HCT116 (cell line): ENCODE measurements at regions not wholly inside any gene's neighbourhood (a gene's known extent, or its start where the extent isn't known, plus 50 kb on each side); places are given as distances from the start of the nearest gene placed in this dataset.

Experiments
- ATAC-seq: fragments of 200-7000 bp; cut with Tn5 transposase; 2 replicates; pipeline ENCODE4 v1.9.1; 2020; ENCODE audit warnings: mild to moderate bottlenecking, moderate library complexity
- BruUV-seq: library from RNA; stranded (reverse); fragments of 400-500 nt; replicated peaks from 2 replicates; lab custom pipeline; 2021; lab: Mats Ljungman, UMichigan
- CTCF ChIA-PET: fragments of 300-600 bp; sonication (Branson Sonifier 250); formaldehyde crosslinking; loops from one replicate; lab custom pipeline; 2021; ENCODE audit warnings: antibody characterized with exemption; lab: Charles Lee
- POLR2A ChIA-PET: fragments of 300-600, 350-600 bp; sonication (Branson Sonifier 250); formaldehyde crosslinking; loops from one replicate; lab custom pipeline; 2021; ENCODE audit warnings: antibody characterized with exemption; lab: Charles Lee
- RAD21 ChIA-PET, 2 experiments: fragments of 300-600 bp; sonication (Branson Sonifier 250); formaldehyde crosslinking; loops; one replicate each; lab custom pipeline; 2023; ENCODE audit warnings: low total read pairs in 2 of 2; ENCODE audit not compliant: uncharacterized antibody in 2 of 2, unreplicated experiment in 2 of 2, low non-redundant PET in 1 of 2; lab: Charles Lee
- DNase-seq: peaks from one replicate; pipeline ENCODE4 v3.0.0-alpha.2; 2010; ENCODE audit warnings: low read depth, low spot score
- H2AFZ ChIP-seq: fragments of 200-600 bp; shearing (Covaris generic), sonication (generic); 2 replicates; pipeline ENCODE4 v1.6.1; 2017; ENCODE audit warnings: low read depth, mixed run types, mixed read lengths, antibody characterized with exemption, low read length; ENCODE audit not compliant: poor library complexity, severe bottlenecking
- H3K27ac ChIP-seq: 2 replicates; pipeline ENCODE4 v1.5.1; 2012; ENCODE audit warnings: low read depth, low read length
- H3K27me3 ChIP-seq: fragments of 200-600 bp; sonication (generic); 2 replicates; pipeline ENCODE4 v1.6.1; 2016; ENCODE audit warnings: mixed run types, low read length, mixed read lengths; ENCODE audit not compliant: insufficient read depth
- H3K36me3 ChIP-seq, 2 experiments: fragments of 200-500 bp in 1 of 2; fragments of 200-600 bp in 1 of 2; sonication (Bioruptor generic) in 1 of 2; sonication (generic) in 1 of 2; 2 replicates each; pipeline versions ENCODE4 v1.5.1 to v1.6.1; 2014 to 2016; ENCODE audit warnings: low read length in 2 of 2, inconsistent platforms in 1 of 2, mixed read lengths in 1 of 2, mixed run types in 1 of 2; ENCODE audit not compliant: insufficient read depth in 2 of 2, control insufficient read depth in 1 of 2
- H3K4me1 ChIP-seq, 2 experiments: fragments of 200-600 bp in 1 of 2; sonication (generic) in 1 of 2; 2 replicates each; pipeline versions ENCODE4 v1.5.1 to v1.6.1; 2012 to 2017; ENCODE audit warnings: low read length in 2 of 2, inconsistent platforms in 1 of 2, mild to moderate bottlenecking in 1 of 2, mixed read lengths in 1 of 2, mixed run types in 1 of 2, moderate library complexity in 1 of 2; ENCODE audit not compliant: insufficient read depth in 2 of 2, control insufficient read depth in 1 of 2
- H3K4me2 ChIP-seq: fragments of 200-600 bp; sonication (generic); 2 replicates; pipeline ENCODE4 v1.6.1; 2017; ENCODE audit warnings: mixed run types, low read length, mixed read lengths
- H3K4me3 ChIP-seq, 2 experiments: fragments of 200-600 bp in 1 of 2; sonication (generic) in 1 of 2; replicated peaks in 1 of 2; 2 replicates each; pipeline ENCODE4 v1.5.1; 2011 to 2016; ENCODE audit warnings: low read length in 2 of 2, control low read depth in 1 of 2, low read depth in 1 of 2, mild to moderate bottlenecking in 1 of 2, mixed read lengths in 1 of 2, mixed run types in 1 of 2
- H3K79me2 ChIP-seq: fragments of 200-600 bp; sonication (generic); 2 replicates; pipeline ENCODE4 v1.6.1; 2017; ENCODE audit warnings: mild to moderate bottlenecking, mixed run types, low read length, moderate library complexity, mixed read lengths; ENCODE audit not compliant: insufficient read depth
- H3K9ac ChIP-seq: fragments of 200-600 bp; sonication (generic); 2 replicates; pipeline ENCODE4 v1.6.1; 2016; ENCODE audit warnings: low read length, mixed read lengths
- H3K9me2 ChIP-seq: fragments of 200-600 bp; sonication (generic), shearing (Covaris generic); 2 replicates; pipeline ENCODE4 v1.6.1; 2017; ENCODE audit warnings: mixed run types, mild to moderate bottlenecking, moderate library complexity; ENCODE audit not compliant: insufficient read depth
- H3K9me3 ChIP-seq, 2 experiments: fragments of 200-500 bp in 1 of 2; fragments of 200-600 bp in 1 of 2; sonication (Bioruptor generic) in 1 of 2; sonication (generic) in 1 of 2; 2 replicates each; pipeline ENCODE4 v1.6.1; 2014 to 2017; ENCODE audit warnings: low read length in 2 of 2, mixed read lengths in 2 of 2, inconsistent platforms in 1 of 2, low read depth in 1 of 2, mild to moderate bottlenecking in 1 of 2, mixed run types in 1 of 2, moderate library complexity in 1 of 2; ENCODE audit not compliant: control insufficient read depth in 1 of 2, insufficient read depth in 1 of 2
- H4K20me1 ChIP-seq: fragments of 200-600 bp; sonication (generic), shearing (Covaris generic); 2 replicates; pipeline ENCODE4 v1.6.1; 2017; ENCODE audit warnings: mixed run types, mild to moderate bottlenecking, moderate library complexity; ENCODE audit not compliant: insufficient read depth
- CBX3 ChIP-seq: IDR thresholded peaks from 2 replicates; pipeline ENCODE4 v1.6.1; 2012; ENCODE audit warnings: low read depth
- CEBPB ChIP-seq: IDR thresholded peaks from 2 replicates; pipeline ENCODE4 v1.6.1; 2012; ENCODE audit warnings: low read depth
- EGR1 ChIP-seq: IDR thresholded peaks from 2 replicates; pipeline ENCODE4 v1.6.1; 2012; ENCODE audit warnings: low read depth
- ELF1 ChIP-seq: IDR thresholded peaks from 2 replicates; pipeline ENCODE4 v1.6.1; 2012; ENCODE audit warnings: low read depth, borderline replicate concordance
- EZH2phosphoT487 ChIP-seq: fragments of 200-600 bp; IDR thresholded peaks from 2 replicates; pipeline ENCODE4 v1.6.1; 2018; ENCODE audit warnings: antibody characterized with exemption, borderline replicate concordance
- POLR2A ChIP-seq: IDR thresholded peaks from 2 replicates; pipeline ENCODE4 v1.7.0; 2011; ENCODE audit warnings: borderline replicate concordance; ENCODE audit not compliant: insufficient read depth, insufficient read length; ENCODE audit errors: extremely low read depth
- POLR2AphosphoS5 ChIP-seq: IDR thresholded peaks from 2 replicates; pipeline ENCODE4 v1.6.1; 2011; ENCODE audit warnings: mild to moderate bottlenecking, low read depth, low read length, moderate library complexity
- RAD21 ChIP-seq: IDR thresholded peaks from 2 replicates; pipeline ENCODE4 v1.6.1; 2012; ENCODE audit warnings: low read depth, mild to moderate bottlenecking
- SP1 ChIP-seq: IDR thresholded peaks from 2 replicates; pipeline ENCODE4 v1.6.1; 2012; ENCODE audit warnings: low read depth
- SRF ChIP-seq: IDR thresholded peaks from 2 replicates; pipeline ENCODE4 v1.6.1; 2012; ENCODE audit warnings: low read depth
- TCF7L2 ChIP-seq: IDR thresholded peaks from 2 replicates; pipeline ENCODE4 v1.7.0; 2011; ENCODE audit warnings: borderline replicate concordance, inconsistent platforms; ENCODE audit not compliant: insufficient read depth, insufficient read length; ENCODE audit errors: extremely low read depth
- YY1 ChIP-seq: IDR thresholded peaks from 2 replicates; pipeline ENCODE4 v1.6.1; 2011; ENCODE audit warnings: low read length, low read depth, moderate library complexity, mild to moderate bottlenecking; ENCODE audit not compliant: insufficient replicate concordance; ENCODE audit errors: extremely low read depth
- ZNF274 ChIP-seq: fragments of 200-500 bp; sonication (Bioruptor generic); IDR thresholded peaks from 2 replicates; pipeline ENCODE4 v1.6.1; 2014; ENCODE audit warnings: mild to moderate bottlenecking, low read depth, low read length, inconsistent platforms
- intact Hi-C: fragments of 100-400 bp; cut with micrococcal nuclease; formaldehyde crosslinking; loops from 2 replicates; pipeline ENCODE4 v1.10.0; 2022
- TF ChIP-seq, protein P1 (sequence below): IDR thresholded peaks from 2 replicates; pipeline ENCODE4 v1.6.1; 2012
- TF ChIP-seq, protein P2 (sequence below): IDR thresholded peaks from 2 replicates; pipeline ENCODE4 v1.6.1; 2012
- TF ChIP-seq, protein P3 (sequence below): IDR thresholded peaks from 2 replicates; pipeline ENCODE4 v1.6.1; 2011; ENCODE audit warnings: mild to moderate bottlenecking, low read length, moderate library complexity; ENCODE audit not compliant: insufficient replicate concordance; ENCODE audit errors: extremely low read depth

DNA sequence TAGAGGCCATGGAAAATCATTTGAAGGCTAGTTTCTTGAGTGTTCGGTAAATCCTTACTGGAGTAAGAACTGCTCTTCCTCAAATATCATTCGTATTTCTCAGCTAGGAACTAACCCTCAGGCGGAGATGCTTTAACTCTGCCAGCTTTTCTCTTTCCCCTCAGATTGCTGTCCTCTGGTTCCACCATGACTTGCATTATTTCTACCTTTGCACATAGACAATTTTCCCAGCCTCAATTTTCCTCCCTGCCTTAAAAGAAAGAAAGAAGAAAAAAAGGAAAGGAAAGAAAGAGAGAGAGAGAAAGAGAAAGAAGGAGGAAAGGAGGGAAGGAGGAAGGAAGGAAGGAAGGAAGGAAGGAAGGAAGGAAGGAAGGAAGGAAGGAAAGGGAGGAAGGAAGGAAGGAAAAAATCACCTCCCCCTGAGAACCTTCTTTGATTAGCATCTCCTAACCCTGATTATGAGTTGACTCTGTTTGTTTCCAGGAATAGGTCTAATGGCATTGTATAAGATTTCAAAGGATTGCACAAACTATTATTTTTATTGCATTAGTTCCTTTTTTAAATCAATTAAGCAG, 123.3 kb upstream of the FAM204A start (continued):
- TF ChIP-seq, protein P1, sequence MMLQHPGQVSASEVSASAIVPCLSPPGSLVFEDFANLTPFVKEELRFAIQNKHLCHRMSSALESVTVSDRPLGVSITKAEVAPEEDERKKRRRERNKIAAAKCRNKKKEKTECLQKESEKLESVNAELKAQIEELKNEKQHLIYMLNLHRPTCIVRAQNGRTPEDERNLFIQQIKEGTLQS = no peak
- TF ChIP-seq ELF1 (no peak), CBX3 (no peak), POLR2AphosphoS5 (no peak), ZNF274 (no peak), POLR2A (no peak), SP1 (no peak), EGR1 (no peak)
- TF ChIP-seq, protein P2, sequence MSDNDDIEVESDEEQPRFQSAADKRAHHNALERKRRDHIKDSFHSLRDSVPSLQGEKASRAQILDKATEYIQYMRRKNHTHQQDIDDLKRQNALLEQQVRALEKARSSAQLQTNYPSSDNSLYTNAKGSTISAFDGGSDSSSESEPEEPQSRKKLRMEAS = no peak

DNA sequence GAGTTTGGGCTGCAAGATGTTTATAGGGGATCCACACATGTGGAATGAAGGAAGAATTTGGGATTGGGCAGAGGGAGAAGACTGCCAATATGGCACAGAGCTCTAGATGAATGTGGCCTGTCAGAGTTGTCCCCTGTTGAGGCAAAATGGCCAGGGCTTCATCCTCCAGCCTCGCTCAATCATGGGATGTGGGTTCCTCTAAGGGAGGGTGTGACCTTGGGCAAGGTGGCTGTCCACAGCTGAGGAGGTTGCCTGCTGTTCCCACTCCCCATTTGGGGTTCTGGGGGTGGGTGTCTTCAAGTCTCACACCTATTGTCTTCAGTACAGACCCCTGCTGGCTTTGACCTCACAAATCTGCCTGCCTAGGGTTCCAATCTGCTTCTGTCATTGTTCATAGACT, 121.6 kb upstream of the FAM204A start:
- CTCF ChIA-PET = no interaction called here

More for the DNA sequence above, 121.6 kb upstream of the FAM204A start:
- ATAC-seq = no peak
- Histone ChIP-seq H3K9me3 (no peaks in the 10 kb centered on the region), H3K27ac (no peak overlapping the region), H3K79me2 (no peaks in the 10 kb centered on the region), H3K4me1 (peaks cover 0 to 6% of the 10 kb centered on the region in 2 experiments; a peak in 1 of 4 replicates), H3K9me2 (no peaks in the 10 kb centered on the region), H3K36me3 (no peaks in the 10 kb centered on the region), H3K4me2 (no peak overlapping the region), H3K9ac (no peak overlapping the region), H4K20me1 (no peaks in the 10 kb centered on the region), H3K4me3 (no peak overlapping the region), H3K27me3 (peaks cover 71% of the 10 kb centered on the region), H2AFZ (no peak overlapping the region)
- ChIA-PET RAD21 (no interaction called here), POLR2A (no interaction called here)
- intact Hi-C loops = no loop called here
- DNase-seq = no peak
- no TSS peak for BruUV-seq
- no peak for TF ChIP-seq RAD21
- no peak for TF ChIP-seq YY1
- TF ChIP-seq, protein P3, sequence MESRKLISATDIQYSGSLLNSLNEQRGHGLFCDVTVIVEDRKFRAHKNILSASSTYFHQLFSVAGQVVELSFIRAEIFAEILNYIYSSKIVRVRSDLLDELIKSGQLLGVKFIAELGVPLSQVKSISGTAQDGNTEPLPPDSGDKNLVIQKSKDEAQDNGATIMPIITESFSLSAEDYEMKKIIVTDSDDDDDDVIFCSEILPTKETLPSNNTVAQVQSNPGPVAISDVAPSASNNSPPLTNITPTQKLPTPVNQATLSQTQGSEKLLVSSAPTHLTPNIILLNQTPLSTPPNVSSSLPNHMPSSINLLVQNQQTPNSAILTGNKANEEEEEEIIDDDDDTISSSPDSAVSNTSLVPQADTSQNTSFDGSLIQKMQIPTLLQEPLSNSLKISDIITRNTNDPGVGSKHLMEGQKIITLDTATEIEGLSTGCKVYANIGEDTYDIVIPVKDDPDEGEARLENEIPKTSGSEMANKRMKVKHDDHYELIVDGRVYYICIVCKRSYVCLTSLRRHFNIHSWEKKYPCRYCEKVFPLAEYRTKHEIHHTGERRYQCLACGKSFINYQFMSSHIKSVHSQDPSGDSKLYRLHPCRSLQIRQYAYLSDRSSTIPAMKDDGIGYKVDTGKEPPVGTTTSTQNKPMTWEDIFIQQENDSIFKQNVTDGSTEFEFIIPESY = no peak
- TF ChIP-seq EZH2phosphoT487 = no peak
- no peak for TF ChIP-seq SRF
- TF ChIP-seq TCF7L2 = no peak
- TF ChIP-seq ELF1 = no peak
- TF ChIP-seq EGR1 = no peak
- no peak for TF ChIP-seq CEBPB
